ENCODE measurements at regions not wholly inside any gene's neighbourhood (a gene's known extent, or its start where the extent isn't known, plus 50 kb on each side); places are given as distances from the start of the nearest gene placed in this dataset.

DNA sequence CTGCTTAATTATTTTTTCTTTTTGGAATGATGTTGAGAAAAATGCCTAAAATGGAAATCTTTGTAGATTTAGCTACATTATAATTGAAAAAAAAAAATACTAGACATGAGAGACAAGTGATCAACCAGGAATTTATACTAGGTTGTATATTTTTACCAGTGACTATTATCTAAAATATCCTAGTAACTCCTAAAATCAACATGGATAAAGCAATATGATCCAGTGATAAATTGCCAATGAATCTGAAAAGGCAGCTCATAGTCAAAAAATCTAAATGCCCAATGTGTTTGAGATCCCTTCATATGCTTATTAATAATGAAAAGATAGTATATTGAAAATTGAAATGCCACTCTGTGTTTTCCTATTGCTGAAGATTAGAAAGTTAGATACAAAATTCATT, 778.2 kb downstream of the MTRR start:
- H3K9me3 ChIP-seq: no peaks in the 10 kb centered on the region
- DNase-seq (no peak), ATAC-seq (no peak)
- H3K4me1 ChIP-seq (ENCODE audit: low read depth): no peaks in the 10 kb centered on the region
- no peak overlapping the region for H3K4me3 ChIP-seq
- no peaks in the 10 kb centered on the region for H3K36me3 ChIP-seq (ENCODE audit: low read depth)
- TF ChIP-seq, protein P1, sequence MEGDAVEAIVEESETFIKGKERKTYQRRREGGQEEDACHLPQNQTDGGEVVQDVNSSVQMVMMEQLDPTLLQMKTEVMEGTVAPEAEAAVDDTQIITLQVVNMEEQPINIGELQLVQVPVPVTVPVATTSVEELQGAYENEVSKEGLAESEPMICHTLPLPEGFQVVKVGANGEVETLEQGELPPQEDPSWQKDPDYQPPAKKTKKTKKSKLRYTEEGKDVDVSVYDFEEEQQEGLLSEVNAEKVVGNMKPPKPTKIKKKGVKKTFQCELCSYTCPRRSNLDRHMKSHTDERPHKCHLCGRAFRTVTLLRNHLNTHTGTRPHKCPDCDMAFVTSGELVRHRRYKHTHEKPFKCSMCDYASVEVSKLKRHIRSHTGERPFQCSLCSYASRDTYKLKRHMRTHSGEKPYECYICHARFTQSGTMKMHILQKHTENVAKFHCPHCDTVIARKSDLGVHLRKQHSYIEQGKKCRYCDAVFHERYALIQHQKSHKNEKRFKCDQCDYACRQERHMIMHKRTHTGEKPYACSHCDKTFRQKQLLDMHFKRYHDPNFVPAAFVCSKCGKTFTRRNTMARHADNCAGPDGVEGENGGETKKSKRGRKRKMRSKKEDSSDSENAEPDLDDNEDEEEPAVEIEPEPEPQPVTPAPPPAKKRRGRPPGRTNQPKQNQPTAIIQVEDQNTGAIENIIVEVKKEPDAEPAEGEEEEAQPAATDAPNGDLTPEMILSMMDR (IDR thresholded peaks at IDR 0.05): no peak
- intact Hi-C loops (cut with DNase I, micrococcal nuclease): no loop called here

DNA sequence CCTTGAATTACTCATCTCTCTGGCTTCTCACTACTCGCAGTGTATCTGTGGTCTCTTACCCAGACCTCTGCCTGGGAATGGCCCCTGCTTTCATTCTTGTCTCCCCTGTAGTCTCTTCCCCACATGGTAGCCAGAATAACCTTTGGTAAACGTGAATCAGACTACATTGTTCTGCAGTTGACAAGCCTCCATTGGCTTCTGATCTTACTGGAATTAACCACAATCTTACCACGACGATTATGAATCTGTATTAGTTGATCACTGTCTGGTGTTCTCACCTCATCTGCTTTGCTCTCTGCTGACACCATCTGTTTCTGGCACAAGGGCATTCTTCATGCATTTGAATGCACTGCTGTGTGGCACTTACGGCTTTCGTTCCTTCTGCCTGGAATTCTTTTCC, 781.2 kb downstream of the MTRR start:
- TF ChIP-seq, protein P1 (IDR thresholded peaks at IDR 0.05): no peak
- Histone ChIP-seq H3K36me3 (ENCODE audit: low read depth) (no peaks in the 10 kb centered on the region), H3K4me1 (ENCODE audit: low read depth) (no peaks in the 10 kb centered on the region), H3K9me3 (no peaks in the 10 kb centered on the region), H3K4me3 (no peak overlapping the region)
- ATAC-seq (no peak), DNase-seq (no peak)
- intact Hi-C loops (cut with DNase I, micrococcal nuclease): no loop called here

DNA sequence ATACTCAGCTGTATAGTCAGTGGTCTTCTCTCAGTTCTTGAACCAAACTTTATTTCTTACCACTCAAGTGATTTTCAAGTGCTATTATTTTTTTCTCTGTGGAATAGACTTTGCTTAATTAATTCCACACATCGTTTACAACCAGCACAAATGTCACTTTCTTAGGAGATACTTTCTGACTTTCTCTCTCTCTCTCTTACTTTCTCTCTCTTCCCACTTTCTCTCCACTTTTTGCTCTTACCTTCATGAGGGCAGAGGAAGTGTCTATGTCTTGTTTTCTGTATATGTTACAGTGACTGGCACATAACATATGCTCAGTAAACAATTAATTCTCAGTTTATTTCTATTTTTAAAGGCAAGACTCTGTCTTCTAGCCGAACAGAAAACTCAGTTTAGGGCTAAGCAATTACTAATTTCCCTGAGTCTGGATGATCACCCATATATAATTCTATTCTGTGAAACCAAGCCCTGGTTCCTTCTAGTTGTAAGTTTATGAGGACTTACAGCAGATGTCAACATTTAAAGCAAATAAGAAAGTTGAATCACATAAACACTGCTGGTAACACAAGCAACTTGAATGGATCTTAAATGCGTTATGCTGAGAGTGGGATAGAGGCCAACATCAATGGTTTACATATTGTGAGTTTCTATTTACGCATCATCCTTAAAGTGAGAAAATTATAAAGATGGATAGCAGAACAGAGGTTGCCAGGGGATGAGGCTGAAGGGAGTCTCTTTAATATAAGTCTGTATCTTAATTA, 791.4 kb downstream of the MTRR start:
- no peaks in the 10 kb centered on the region for H3K36me3 ChIP-seq (ENCODE audit: low read depth)
- no peaks in the 10 kb centered on the region for H3K4me1 ChIP-seq (ENCODE audit: low read depth)
- ATAC-seq (no peak), DNase-seq (no peak)
- intact Hi-C loops (cut with DNase I, micrococcal nuclease): no loop called here
- H3K4me3 ChIP-seq: no peak overlapping the region
- TF ChIP-seq, protein P1 (IDR thresholded peaks at IDR 0.05): no peak
- H3K9me3 ChIP-seq: no peaks in the 10 kb centered on the region

DNA sequence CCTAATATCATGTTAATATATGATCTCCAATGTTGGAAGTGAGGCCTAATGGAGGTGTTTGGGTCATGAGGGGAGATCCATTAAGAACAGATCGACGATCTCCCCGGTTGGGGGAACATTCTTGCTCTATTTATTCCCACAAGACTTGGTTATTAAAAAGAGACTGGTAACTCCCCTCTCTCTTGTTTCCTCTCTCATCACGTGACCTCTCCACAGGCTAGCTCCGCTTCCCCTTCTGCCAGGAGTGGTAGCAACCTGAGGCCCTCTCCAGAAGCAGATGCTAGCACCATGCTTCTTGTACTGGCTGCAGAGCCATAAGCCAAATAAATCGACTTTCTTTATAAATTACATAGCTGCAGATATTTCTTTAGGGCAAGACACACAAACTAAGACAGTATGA, 794.4 kb downstream of the MTRR start:
- Histone ChIP-seq H3K4me3 (no peak overlapping the region), H3K4me1 (ENCODE audit: low read depth) (no peaks in the 10 kb centered on the region), H3K9me3 (no peaks in the 10 kb centered on the region), H3K36me3 (ENCODE audit: low read depth) (no peaks in the 10 kb centered on the region)
- DNase-seq (no peak), ATAC-seq (no peak)
- TF ChIP-seq, protein P1 (IDR thresholded peaks at IDR 0.05): no peak
- intact Hi-C loops (cut with DNase I, micrococcal nuclease): no loop called here

DNA sequence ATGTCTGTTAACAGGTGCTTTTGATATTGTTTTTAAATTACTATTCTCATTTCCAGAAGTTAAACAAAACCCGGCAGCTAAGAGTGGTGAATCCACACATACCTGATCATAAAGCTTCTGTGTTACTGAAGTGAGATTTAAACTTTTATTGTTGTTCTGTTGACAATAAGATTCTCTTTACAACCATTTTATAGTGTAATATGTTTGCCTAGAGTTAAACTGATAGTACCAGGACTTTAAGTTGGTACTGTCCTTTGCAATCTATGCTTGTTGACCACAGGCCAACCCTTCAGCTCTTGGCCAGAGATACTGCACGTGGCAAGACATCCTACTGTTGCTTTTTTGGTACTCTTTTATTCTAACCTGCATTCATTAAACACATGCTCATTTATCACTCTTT, 806.2 kb downstream of the MTRR start:
- DNase-seq (peak in 1 of 3 donors; percentile 27), ATAC-seq (peak; percentile 65)
- H3K36me3 ChIP-seq (ENCODE audit: low read depth): no peaks in the 10 kb centered on the region
- TF ChIP-seq, protein P1 (IDR thresholded peaks at IDR 0.05): no peak
- H3K9me3 ChIP-seq: no peaks in the 10 kb centered on the region
- no peaks in the 10 kb centered on the region for H3K4me1 ChIP-seq (ENCODE audit: low read depth)
- intact Hi-C loops (cut with DNase I, micrococcal nuclease): no loop called here
- H3K4me3 ChIP-seq: no peak overlapping the region

DNA sequence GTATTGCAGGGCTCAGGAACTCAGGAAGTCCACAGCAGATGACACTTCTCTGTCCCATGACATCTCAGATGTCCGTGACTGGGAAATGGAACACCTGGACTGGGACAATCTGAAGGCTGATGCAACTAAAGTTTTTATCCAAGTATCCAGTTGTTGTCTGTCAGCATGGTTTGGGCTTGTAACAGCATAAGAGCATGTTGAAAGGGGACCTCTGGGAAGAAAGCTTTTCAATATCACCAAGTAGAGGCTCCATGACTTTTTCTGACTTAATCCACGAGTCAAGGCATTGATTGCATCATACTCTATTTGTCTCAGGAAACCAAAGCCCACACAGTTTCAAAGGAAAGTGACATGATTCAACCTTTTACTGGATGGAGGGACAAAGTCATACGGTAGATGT, 807.7 kb downstream of the MTRR start:
- Histone ChIP-seq H3K4me3 (no peak overlapping the region), H3K9me3 (no peaks in the 10 kb centered on the region), H3K36me3 (ENCODE audit: low read depth) (no peaks in the 10 kb centered on the region), H3K4me1 (ENCODE audit: low read depth) (no peaks in the 10 kb centered on the region)
- TF ChIP-seq, protein P1 (IDR thresholded peaks at IDR 0.05): no peak
- intact Hi-C loops (cut with DNase I, micrococcal nuclease): no loop called here
- ATAC-seq: no peak
- DNase-seq: no peak

Data from mucosa of descending colon (tissue), 3 donors.